Nephron (organoid): ENCODE measurements at regions not wholly inside any gene's neighbourhood (a gene's known extent, or its start where the extent isn't known, plus 50 kb on each side); places are given as distances from the start of the nearest gene placed in this dataset.
"Not testable (repeated sequence)": the region's sequence is repeated elsewhere in the genome, so short reads cannot be mapped to it uniquely, and the experiment has no call there.

Source experiments
- H3K27ac Mint-ChIP-seq, 3 experiments: 2 replicates each; pipeline ENCODE4 v1.8.0; 2020; ENCODE audit warnings: mixed read lengths in 3 of 3, mild to moderate bottlenecking in 2 of 3, moderate library complexity in 1 of 3
- H3K27me3 Mint-ChIP-seq: 2 replicates; pipeline ENCODE4 v1.8.0; 2021; ENCODE audit warnings: low read depth, mild to moderate bottlenecking, moderate library complexity, mixed read lengths
- H3K36me3 Mint-ChIP-seq: 2 replicates; pipeline ENCODE4 v1.8.0; 2020; ENCODE audit warnings: low read depth, mixed read lengths
- H3K4me1 Mint-ChIP-seq: 2 replicates; pipeline ENCODE4 v1.8.0; 2020; ENCODE audit warnings: mixed read lengths
- H3K4me3 Mint-ChIP-seq, 3 experiments: 2 replicates each; pipeline ENCODE4 v1.8.0; 2020; ENCODE audit warnings: mild to moderate bottlenecking in 3 of 3, mixed read lengths in 3 of 3, moderate library complexity in 2 of 3
- H3K9me3 Mint-ChIP-seq: 2 replicates; pipeline ENCODE4 v1.8.0; 2020; ENCODE audit warnings: mixed read lengths
- CTCF ChIP-seq, 3 experiments: fragments of 200-600 bp; sonication (generic); IDR thresholded peaks; one replicate each; pipeline ENCODE4 v1.5.0; 2021; ENCODE audit warnings: antibody characterized with exemption in 3 of 3; ENCODE audit not compliant: unreplicated experiment in 3 of 3

GRCh38 chr19:30935146-30935545 is 414.1 kb downstream of the TSHZ3 start:
- Mint-ChIP-seq H3K27ac (no peak overlapping the region), H3K4me1 (no peaks in the 10 kb centered on the region), H3K36me3 (no peaks in the 10 kb centered on the region), H3K9me3 (peaks cover 6% of the 10 kb centered on the region), H3K27me3 (peaks cover 3% of the 10 kb centered on the region), H3K4me3 (no peak overlapping the region)
- TF ChIP-seq CTCF (IDR thresholded peaks at IDR 0.05; ENCODE audit: unreplicated experiment in 3 of 3) = no peak

- not testable (repeated sequence) for H3K4me1 Mint-ChIP-seq, H3K27me3 Mint-ChIP-seq, H3K4me3 Mint-ChIP-seq, H3K9me3 Mint-ChIP-seq, H3K27ac Mint-ChIP-seq, H3K36me3 Mint-ChIP-seq
These were observed 415.8 kb downstream of the TSHZ3 start for GRCh38 chr19:30933454-30933853.

- TF ChIP-seq CTCF (IDR thresholded peaks at IDR 0.05; ENCODE audit: unreplicated experiment in 3 of 3) = no peak
- H3K27ac Mint-ChIP-seq = no peak overlapping the region
- H3K4me3 Mint-ChIP-seq = no peak overlapping the region
- H3K4me1 Mint-ChIP-seq = no peaks in the 10 kb centered on the region
- H3K9me3 Mint-ChIP-seq = peaks cover 6% of the 10 kb centered on the region
- no peaks in the 10 kb centered on the region for H3K36me3 Mint-ChIP-seq
- peaks cover 3% of the 10 kb centered on the region for H3K27me3 Mint-ChIP-seq
These were observed 416.4 kb downstream of the TSHZ3 start for GRCh38 chr19:30932854-30933253.

- peaks cover 8% of the 10 kb centered on the region for H3K9me3 Mint-ChIP-seq
- H3K4me3 Mint-ChIP-seq = no peak overlapping the region
- no peak for TF ChIP-seq CTCF (IDR thresholded peaks at IDR 0.05; ENCODE audit: unreplicated experiment in 3 of 3)
- H3K4me1 Mint-ChIP-seq = no peaks in the 10 kb centered on the region
- peaks cover 10% of the 10 kb centered on the region for H3K27me3 Mint-ChIP-seq
- no peaks in the 10 kb centered on the region for H3K36me3 Mint-ChIP-seq
- no peak overlapping the region for H3K27ac Mint-ChIP-seq
These were observed 418.1 kb downstream of the TSHZ3 start for GRCh38 chr19:30930941-30931706.

- peaks cover 8% of the 10 kb centered on the region for H3K9me3 Mint-ChIP-seq
- H3K36me3 Mint-ChIP-seq = no peaks in the 10 kb centered on the region
- no peak for TF ChIP-seq CTCF (IDR thresholded peaks at IDR 0.05; ENCODE audit: unreplicated experiment in 3 of 3)
- peaks cover 6% of the 10 kb centered on the region for H3K27me3 Mint-ChIP-seq
- no peaks in the 10 kb centered on the region for H3K4me1 Mint-ChIP-seq
- H3K27ac Mint-ChIP-seq = no peak overlapping the region
- H3K4me3 Mint-ChIP-seq = no peak overlapping the region
These were observed 421.5 kb downstream of the TSHZ3 start for GRCh38 chr19:30927705-30928104.

GRCh38 chr19:30924670-30925069 is 424.6 kb downstream of the TSHZ3 start:
- H3K9me3 Mint-ChIP-seq = peaks cover 8% of the 10 kb centered on the region
- TF ChIP-seq CTCF (IDR thresholded peaks at IDR 0.05; ENCODE audit: unreplicated experiment in 3 of 3) = no peak
- H3K4me3 Mint-ChIP-seq = no peak overlapping the region
- H3K27ac Mint-ChIP-seq = no peak overlapping the region
- peaks cover 11% of the 10 kb centered on the region for H3K27me3 Mint-ChIP-seq
- H3K4me1 Mint-ChIP-seq = no peaks in the 10 kb centered on the region
- no peaks in the 10 kb centered on the region for H3K36me3 Mint-ChIP-seq
